Left lung (tissue), 4 donors: ENCODE measurements at regions not wholly inside any gene's neighbourhood (a gene's known extent, or its start where the extent isn't known, plus 50 kb on each side); places are given as distances from the start of the nearest gene placed in this dataset.
A peak's percentile ranks its signal among the peaks of the same experiment; 100 is the strongest.

Source experiments
- ATAC-seq: fragments of 200-7000 bp; cut with Tn5 transposase; one replicate; pipeline ENCODE4 v1.9.1; 2020; ENCODE audit warnings: moderate library complexity
- DNase-seq, 4 donors: peaks; one replicate each; pipeline ENCODE4 v3.0.0-alpha.2; 2013 to 2020
- H3K27ac ChIP-seq, 2 donors: fragments of 200-600 bp; sonication (generic) in 1 of 2; one replicate each; pipeline versions ENCODE4 v1.5.0 to v1.8.0; 2020 to 2021
- H3K27me3 ChIP-seq, 2 donors: fragments of 200-600 bp; sonication (generic) in 1 of 2; one replicate each; pipeline versions ENCODE4 v1.5.0 to v1.8.0; 2020 to 2021
- H3K36me3 ChIP-seq, 2 donors: fragments of 200-600 bp; sonication (generic) in 1 of 2; one replicate each; pipeline versions ENCODE4 v1.5.0 to v1.8.0; 2020 to 2021
- H3K4me1 ChIP-seq, 2 donors: fragments of 200-600 bp; one replicate each; pipeline ENCODE4 v1.8.0; 2021
- H3K4me3 ChIP-seq, 2 donors: fragments of 200-600 bp; sonication (generic) in 1 of 2; one replicate each; pipeline versions ENCODE4 v1.5.0 to v1.8.0; 2020 to 2021; ENCODE audit warnings: mild to moderate bottlenecking in 1 of 2
- H3K9me3 ChIP-seq, 2 donors: fragments of 200-600 bp; sonication (generic) in 1 of 2; one replicate each; pipeline versions ENCODE4 v1.5.0 to v1.8.0; 2020 to 2021
- intact Hi-C, 2 donors: fragments of 100-400 bp; cut with DNase I; formaldehyde crosslinking; loops; one replicate each; pipeline versions ENCODE4 v1.11.2 to v1.14.2; 2022
- TF ChIP-seq, protein P1 (sequence below), 2 donors: fragments of 200-600 bp; sonication (generic) in 1 of 2; IDR thresholded peaks; one replicate each; pipeline versions ENCODE4 v1.5.0 to v1.8.0; 2021; ENCODE audit warnings: antibody characterized with exemption in 2 of 2
- donor health status: DM: no; HTN: yes; CAD: no.
- donor health status: DM: no; HTN: no; CAD: no.

DNA sequence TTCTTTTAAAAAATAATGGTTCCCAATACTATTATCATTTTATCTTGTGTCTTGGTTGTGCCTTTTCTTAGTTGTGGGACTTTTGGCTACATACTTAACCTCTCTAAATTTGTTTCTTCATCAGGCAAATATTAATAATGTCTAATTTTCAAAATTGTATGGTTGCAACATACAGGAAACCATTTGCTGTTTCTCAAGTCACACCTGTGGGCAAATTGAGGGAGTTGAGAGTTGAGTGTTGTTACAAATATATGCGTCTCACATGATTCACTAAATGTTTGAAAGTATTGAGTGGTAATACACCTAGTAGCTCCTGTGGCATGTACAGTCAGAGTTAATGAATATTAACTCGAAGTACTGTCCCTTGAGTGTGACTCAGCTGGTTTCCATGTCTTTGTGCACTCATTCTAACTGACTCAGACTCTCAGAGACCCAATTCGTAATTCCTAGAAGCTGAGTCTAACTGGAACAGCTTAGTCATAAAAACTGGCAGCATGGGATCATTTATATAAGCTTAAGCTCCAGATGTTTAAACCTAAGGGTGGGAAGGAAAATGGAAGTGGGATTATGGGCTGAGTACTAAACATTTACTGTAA lies 802.4 kb downstream of the TRIML1 start:
- no peaks in the 10 kb centered on the region for H3K36me3 ChIP-seq
- intact Hi-C loops: no loop called here
- H3K4me1 ChIP-seq: no peaks in the 10 kb centered on the region
- H3K4me3 ChIP-seq: no peak overlapping the region
- no peak overlapping the region for H3K27ac ChIP-seq
- TF ChIP-seq, protein P1, sequence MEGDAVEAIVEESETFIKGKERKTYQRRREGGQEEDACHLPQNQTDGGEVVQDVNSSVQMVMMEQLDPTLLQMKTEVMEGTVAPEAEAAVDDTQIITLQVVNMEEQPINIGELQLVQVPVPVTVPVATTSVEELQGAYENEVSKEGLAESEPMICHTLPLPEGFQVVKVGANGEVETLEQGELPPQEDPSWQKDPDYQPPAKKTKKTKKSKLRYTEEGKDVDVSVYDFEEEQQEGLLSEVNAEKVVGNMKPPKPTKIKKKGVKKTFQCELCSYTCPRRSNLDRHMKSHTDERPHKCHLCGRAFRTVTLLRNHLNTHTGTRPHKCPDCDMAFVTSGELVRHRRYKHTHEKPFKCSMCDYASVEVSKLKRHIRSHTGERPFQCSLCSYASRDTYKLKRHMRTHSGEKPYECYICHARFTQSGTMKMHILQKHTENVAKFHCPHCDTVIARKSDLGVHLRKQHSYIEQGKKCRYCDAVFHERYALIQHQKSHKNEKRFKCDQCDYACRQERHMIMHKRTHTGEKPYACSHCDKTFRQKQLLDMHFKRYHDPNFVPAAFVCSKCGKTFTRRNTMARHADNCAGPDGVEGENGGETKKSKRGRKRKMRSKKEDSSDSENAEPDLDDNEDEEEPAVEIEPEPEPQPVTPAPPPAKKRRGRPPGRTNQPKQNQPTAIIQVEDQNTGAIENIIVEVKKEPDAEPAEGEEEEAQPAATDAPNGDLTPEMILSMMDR (IDR thresholded peaks at IDR 0.05): no peak
- ATAC-seq: peak; percentile 96
- DNase-seq: no peak
- H3K27me3 ChIP-seq: no peaks in the 10 kb centered on the region
- peaks cover 0 to 2% of the 10 kb centered on the region in 2 donors for H3K9me3 ChIP-seq

DNA sequence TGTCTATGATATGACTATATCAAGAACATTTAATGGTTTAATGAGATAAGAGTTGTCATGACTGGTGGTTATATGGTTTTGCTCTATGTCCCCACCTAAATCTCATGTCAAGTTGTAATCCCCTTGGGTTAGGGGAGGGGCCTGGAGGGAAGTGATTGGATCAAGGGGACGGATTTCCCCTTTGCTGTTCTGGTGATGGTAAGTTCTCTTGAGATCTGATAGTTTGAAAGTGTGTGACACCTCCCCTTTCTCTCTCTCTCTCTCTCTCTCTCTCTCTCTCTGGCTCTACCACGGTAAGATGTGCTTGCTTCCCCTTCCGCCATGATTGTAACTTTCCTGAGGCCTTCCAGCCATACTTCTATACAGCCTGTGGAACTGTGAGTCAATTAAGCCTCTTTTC lies 803.4 kb downstream of the TRIML1 start:
- ATAC-seq (no peak), DNase-seq (no peak)
- H3K27me3 ChIP-seq: no peaks in the 10 kb centered on the region
- TF ChIP-seq, protein P1 (IDR thresholded peaks at IDR 0.05): no peak
- H3K4me1 ChIP-seq: no peaks in the 10 kb centered on the region
- peaks cover 0 to 2% of the 10 kb centered on the region in 2 donors for H3K9me3 ChIP-seq
- no peak overlapping the region for H3K27ac ChIP-seq
- H3K36me3 ChIP-seq: no peaks in the 10 kb centered on the region
- intact Hi-C loops: no loop called here
- no peak overlapping the region for H3K4me3 ChIP-seq

DNA sequence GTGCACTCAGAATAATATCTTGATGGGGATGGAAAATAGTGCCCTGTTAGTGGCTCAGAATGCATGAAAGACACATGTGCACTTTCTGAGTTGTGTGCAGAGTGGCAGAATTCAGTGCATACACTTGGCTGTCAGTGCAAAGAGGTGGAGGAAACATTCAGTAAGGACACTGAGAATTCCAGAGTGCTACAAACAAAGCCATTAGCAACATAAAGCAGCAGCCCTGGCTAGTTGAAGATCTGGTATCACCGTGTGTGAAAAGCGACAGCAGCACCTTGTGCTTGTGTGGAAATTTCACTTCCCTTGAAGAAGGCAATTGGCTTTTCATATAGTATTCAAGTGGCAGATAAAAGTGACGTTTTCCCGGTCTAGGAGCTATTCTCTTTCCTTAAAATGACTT lies 810.4 kb downstream of the TRIML1 start:
- Histone ChIP-seq H3K27ac (no peak overlapping the region), H3K4me1 (no peaks in the 10 kb centered on the region), H3K36me3 (no peaks in the 10 kb centered on the region), H3K9me3 (peaks cover 0 to 2% of the 10 kb centered on the region in 2 donors), H3K27me3 (no peaks in the 10 kb centered on the region), H3K4me3 (no peak overlapping the region)
- TF ChIP-seq, protein P1 (IDR thresholded peaks at IDR 0.05): no peak
- intact Hi-C loops: no loop called here
- no peak for DNase-seq
- no peak for ATAC-seq

DNA sequence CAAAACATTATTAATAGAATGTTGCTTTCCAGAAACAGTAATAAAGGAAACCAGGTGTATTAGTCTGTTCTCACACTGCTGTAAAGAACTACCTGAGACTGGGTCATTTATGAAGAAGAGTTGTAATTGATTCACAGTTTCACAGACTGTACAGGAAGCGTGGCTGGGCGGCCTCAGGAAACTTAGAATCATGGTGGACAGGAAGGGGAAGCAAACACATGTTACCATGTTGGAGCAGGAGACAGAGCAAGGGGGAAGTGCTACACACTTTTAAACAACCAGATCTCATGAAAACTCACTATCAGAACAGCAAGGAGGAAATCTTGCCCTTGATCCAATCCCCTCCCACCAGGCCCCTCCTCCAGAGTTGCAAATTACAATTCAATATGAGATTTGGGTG lies 815.8 kb downstream of the TRIML1 start:
- Histone ChIP-seq H3K36me3 (no peaks in the 10 kb centered on the region), H3K9me3 (peaks cover 0 to 2% of the 10 kb centered on the region in 2 donors), H3K4me1 (no peaks in the 10 kb centered on the region), H3K27ac (no peak overlapping the region), H3K4me3 (no peak overlapping the region), H3K27me3 (no peaks in the 10 kb centered on the region)
- TF ChIP-seq, protein P1 (IDR thresholded peaks at IDR 0.05): no peak
- ATAC-seq (no peak), DNase-seq (no peak)
- intact Hi-C loops: no loop called here

DNA sequence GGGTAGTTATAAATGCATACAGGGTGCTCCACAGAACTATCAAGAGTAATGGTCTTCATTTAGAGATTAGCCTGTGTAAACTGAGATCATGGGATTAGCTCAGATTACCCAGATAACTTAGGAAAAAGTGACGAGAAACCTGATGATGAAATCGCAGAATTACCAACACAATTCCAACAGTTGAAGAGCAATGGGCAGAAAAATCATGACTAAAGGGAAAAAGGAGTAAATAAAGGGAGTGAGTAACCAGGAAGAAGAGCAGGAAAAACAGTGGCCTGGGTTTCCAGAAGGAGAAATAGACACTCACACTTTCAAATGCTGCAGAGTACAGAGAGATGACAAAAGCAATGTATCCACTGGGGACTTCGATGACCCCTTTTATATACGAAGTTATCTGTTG lies 817.3 kb downstream of the TRIML1 start:
- ATAC-seq: no peak
- no peak overlapping the region for H3K4me3 ChIP-seq

More for the DNA sequence above, 817.3 kb downstream of the TRIML1 start:
- no peaks in the 10 kb centered on the region for H3K36me3 ChIP-seq
- no peak for DNase-seq
- H3K9me3 ChIP-seq: peaks cover 0 to 2% of the 10 kb centered on the region in 2 donors
- H3K27me3 ChIP-seq: no peaks in the 10 kb centered on the region
- H3K27ac ChIP-seq: no peak overlapping the region
- H3K4me1 ChIP-seq: no peaks in the 10 kb centered on the region
- TF ChIP-seq, protein P1 (IDR thresholded peaks at IDR 0.05): no peak
- intact Hi-C loops: no loop called here
